RWPE1 (cell line): ENCODE measurements at regions not wholly inside any gene's neighbourhood (a gene's known extent, or its start where the extent isn't known, plus 50 kb on each side); places are given as distances from the start of the nearest gene placed in this dataset.

ENCODE experiments used
- CTCF ChIA-PET: fragments of 350-600 bp; sonication (Branson Sonifier 250); formaldehyde crosslinking; extraction: SDS; loops from one replicate; lab custom pipeline; 2021; lab: Yijun Ruan, JAX
- POLR2A ChIA-PET: fragments of 400-600 bp; formaldehyde crosslinking; extraction: SDS; loops from one replicate; lab custom pipeline; 2020; ENCODE audit warnings: antibody characterized with exemption; ENCODE audit not compliant: low non-redundant PET; lab: Yijun Ruan, JAX
- DNase-seq: peaks from one replicate; pipeline ENCODE4 v3.0.0; 2012; ENCODE audit warnings: low spot score
- H3K27ac ChIP-seq: fragments of 450-650 bp; 2 replicates; pipeline ENCODE4 v1.5.1; 2017
- CTCF ChIP-seq: fragments of 450-650 bp; conservative IDR thresholded peaks from 2 replicates; pipeline ENCODE4 v1.5.1; 2017; ENCODE audit warnings: low read depth, mild to moderate bottlenecking

- no peak overlapping the region for H3K27ac ChIP-seq
- no peak for TF ChIP-seq CTCF
- DNase-seq = no peak
- POLR2A ChIA-PET = no interaction called here
- CTCF ChIA-PET = interaction anchor here (2.1 kb wide), 1 partner anchor 24 kb away, joined by 8 read pairs; no protein-coding TSS in a partner anchor
These were observed 307.7 kb downstream of the ARRDC4 start for GRCh38 chr15:98268163-98268562.

DNA sequence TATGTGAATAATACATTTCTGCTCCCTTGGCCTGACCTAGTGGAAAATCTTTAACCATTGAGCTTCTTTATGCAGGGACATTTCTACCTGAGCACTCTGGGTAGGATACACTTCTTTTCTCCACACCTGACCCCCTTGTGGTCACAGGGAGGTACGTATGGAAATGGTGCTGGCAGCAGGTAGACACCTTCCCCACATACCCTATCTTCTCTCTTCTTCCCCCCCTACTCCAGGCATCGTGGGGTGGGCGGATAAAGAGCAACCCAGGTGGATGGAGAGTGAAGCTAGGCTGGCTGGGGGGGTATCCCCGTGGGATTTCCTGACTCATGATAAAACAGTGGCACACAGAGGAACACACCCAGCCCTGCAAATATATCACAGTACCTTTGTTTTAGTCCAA, 312.1 kb downstream of the ARRDC4 start:
- no peak overlapping the region for H3K27ac ChIP-seq
- CTCF ChIA-PET = interaction anchor here (0.6 kb wide), 1 partner anchor 546 kb away, joined by 3 read pairs; no protein-coding TSS in a partner anchor
- DNase-seq = no peak
- POLR2A ChIA-PET = no interaction called here
- TF ChIP-seq CTCF = no peak

DNA sequence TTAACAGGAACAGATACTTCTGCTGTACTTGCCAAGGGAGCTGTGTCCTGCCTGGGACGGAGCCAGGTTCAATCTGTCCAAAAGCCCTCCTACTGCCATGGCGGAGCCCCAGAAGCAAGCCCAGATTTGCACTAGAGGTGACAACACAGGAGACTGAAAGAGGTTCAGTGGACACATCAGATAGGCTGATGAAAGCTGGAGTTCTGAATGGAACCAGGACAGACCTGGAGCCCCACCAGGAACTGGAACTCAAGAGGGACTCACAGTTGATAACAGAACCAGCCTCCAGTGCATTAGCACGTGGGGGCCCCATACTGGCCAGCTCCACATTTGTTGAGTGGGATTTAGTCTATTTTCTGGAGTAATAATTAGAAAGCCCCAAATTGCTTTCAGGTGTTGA, 315.5 kb downstream of the ARRDC4 start:
- no peak for TF ChIP-seq CTCF
- CTCF ChIA-PET = no interaction called here

GRCh38 chr15:98277602-98278001, 317.1 kb downstream of the ARRDC4 start:
- H3K27ac ChIP-seq = no peak overlapping the region
- CTCF ChIA-PET = no interaction called here
- TF ChIP-seq CTCF = no peak
- DNase-seq = no peak
- POLR2A ChIA-PET = no interaction called here

More for the DNA sequence above, 315.5 kb downstream of the ARRDC4 start:
- DNase-seq = no peak
- POLR2A ChIA-PET = no interaction called here
- no peak overlapping the region for H3K27ac ChIP-seq

- ChIA-PET POLR2A (no interaction called here), CTCF (no interaction called here)
- H3K27ac ChIP-seq = no peak overlapping the region
- TF ChIP-seq CTCF = no peak
- DNase-seq = no peak
These were observed 319.9 kb downstream of the ARRDC4 start for GRCh38 chr15:98280284-98280975.

DNA sequence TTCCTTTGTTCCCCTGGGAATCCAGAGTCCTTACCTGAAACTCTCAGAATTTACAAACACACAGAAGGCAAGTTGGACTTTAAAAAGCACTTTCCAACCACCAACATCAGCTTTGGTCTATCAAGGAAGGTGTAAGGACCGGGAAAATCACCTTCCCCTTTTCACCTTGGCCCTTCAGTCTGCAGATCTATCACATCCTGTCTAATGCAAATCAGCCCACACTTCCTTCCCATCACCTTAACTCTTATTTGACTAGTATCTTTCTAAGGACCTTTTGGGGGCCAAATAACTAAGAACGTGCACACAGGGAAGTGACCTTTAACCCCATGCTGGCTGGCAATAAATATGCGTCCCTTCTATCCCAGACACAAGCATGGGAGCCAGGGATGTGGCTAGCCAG, 320.6 kb downstream of the ARRDC4 start:
- ChIA-PET POLR2A (no interaction called here), CTCF (no interaction called here)
- no peak overlapping the region for H3K27ac ChIP-seq
- TF ChIP-seq CTCF = no peak
- no peak for DNase-seq
